Activated CD4-positive, alpha-beta T cell treated with anti-CD3 and anti-CD28 coated beads for 36 hours (primary cell): ENCODE measurements at regions not wholly inside any gene's neighbourhood (a gene's known extent, or its start where the extent isn't known, plus 50 kb on each side); places are given as distances from the start of the nearest gene placed in this dataset.

Experiments used
- ATAC-seq: fragments of 200-7000 bp; cut with Tn5 transposase; one replicate; pipeline ENCODE4 v1.10.0; 2021; ENCODE audit warnings: mild to moderate bottlenecking, moderate library complexity
- CTCF ChIA-PET: fragments of 350-600 bp; sonication (Branson Sonifier 250); formaldehyde crosslinking; loops from one replicate; lab custom pipeline; 2021; ENCODE audit warnings: antibody characterized with exemption; lab: Charles Lee
- POLR2A ChIA-PET: fragments of 350-600 bp; sonication (Branson Sonifier 250); formaldehyde crosslinking; loops from one replicate; lab custom pipeline; 2021; ENCODE audit warnings: antibody characterized with exemption, inconsistent platforms; lab: Charles Lee
- DNase-seq: peaks from one replicate; pipeline ENCODE4 v3.0.0-alpha.2; 2020
- H3K27ac Mint-ChIP-seq: one replicate; pipeline ENCODE4 v1.8.0; 2021; ENCODE audit warnings: mixed read lengths
- H3K27me3 Mint-ChIP-seq: one replicate; pipeline ENCODE4 v1.8.0; 2021; ENCODE audit warnings: mixed read lengths
- H3K36me3 Mint-ChIP-seq: one replicate; pipeline ENCODE4 v1.8.0; 2021; ENCODE audit warnings: low read depth, mixed read lengths
- H3K4me1 Mint-ChIP-seq: one replicate; pipeline ENCODE4 v1.8.0; 2021; ENCODE audit warnings: mixed read lengths
- H3K4me3 Mint-ChIP-seq: one replicate; pipeline ENCODE4 v1.8.0; 2021; ENCODE audit warnings: mild to moderate bottlenecking, moderate library complexity, mixed read lengths
- H3K9me3 Mint-ChIP-seq: one replicate; pipeline ENCODE4 v1.8.0; 2021; ENCODE audit warnings: low read depth, mixed read lengths
- intact Hi-C, 2 experiments: fragments of 100-400 bp; cut with DNase I in 1 of 2; cut with micrococcal nuclease in 1 of 2; formaldehyde crosslinking; loops; one replicate each; pipeline versions ENCODE4 v1.14.2 to v1.15.1; 2022 to 2024; cut with DNase I, micrococcal nuclease

- H3K4me1 Mint-ChIP-seq: no peaks in the 10 kb centered on the region
- peaks cover 4% of the 10 kb centered on the region for H3K9me3 Mint-ChIP-seq
- ATAC-seq (no peak), DNase-seq (no peak)
- no peak overlapping the region for H3K4me3 Mint-ChIP-seq
- intact Hi-C loops: no loop called here
- no peak overlapping the region for H3K27ac Mint-ChIP-seq
- no peaks in the 10 kb centered on the region for H3K27me3 Mint-ChIP-seq
- ChIA-PET CTCF (no interaction called here), POLR2A (no interaction called here)
- no peaks in the 10 kb centered on the region for H3K36me3 Mint-ChIP-seq
Observed at GRCh38 chr9:115671236-115671962, 482.2 kb upstream of the PAPPA start.

- Mint-ChIP-seq H3K4me3 (no peak overlapping the region), H3K4me1 (no peaks in the 10 kb centered on the region)
Observed at GRCh38 chr9:115671963-115672305, 481.7 kb upstream of the PAPPA start.

GRCh38 chr9:115672477-115673316 lies 480.9 kb upstream of the PAPPA start:
- Mint-ChIP-seq H3K36me3 (no peaks in the 10 kb centered on the region), H3K4me1 (no peaks in the 10 kb centered on the region), H3K9me3 (peaks cover 9% of the 10 kb centered on the region), H3K4me3 (no peak overlapping the region), H3K27me3 (no peaks in the 10 kb centered on the region), H3K27ac (no peak overlapping the region)
- POLR2A ChIA-PET: no interaction called here
- intact Hi-C loops: no loop called here
- CTCF ChIA-PET: no interaction called here
- ATAC-seq: no peak
- no peak for DNase-seq

More at GRCh38 chr9:115671963-115672305, 481.7 kb upstream of the PAPPA start:
- no peak overlapping the region for H3K27ac Mint-ChIP-seq
- DNase-seq (no peak), ATAC-seq (no peak)
- ChIA-PET POLR2A (no interaction called here), CTCF (no interaction called here)
- H3K27me3 Mint-ChIP-seq: no peaks in the 10 kb centered on the region
- intact Hi-C loops: no loop called here
- H3K9me3 Mint-ChIP-seq: peaks cover 5% of the 10 kb centered on the region
- H3K36me3 Mint-ChIP-seq: no peaks in the 10 kb centered on the region

GRCh38 chr9:115673599-115673998 lies 480.0 kb upstream of the PAPPA start:
- ATAC-seq (no peak), DNase-seq (no peak)
- CTCF ChIA-PET: no interaction called here
- intact Hi-C loops: no loop called here
- POLR2A ChIA-PET: no interaction called here
- Mint-ChIP-seq H3K9me3 (peaks cover 9% of the 10 kb centered on the region), H3K27me3 (no peaks in the 10 kb centered on the region), H3K4me3 (no peak overlapping the region), H3K36me3 (no peaks in the 10 kb centered on the region), H3K4me1 (no peaks in the 10 kb centered on the region), H3K27ac (no peak overlapping the region)

GRCh38 chr9:115674091-115674490 lies 479.5 kb upstream of the PAPPA start:
- no peak overlapping the region for H3K4me3 Mint-ChIP-seq
- no peak overlapping the region for H3K27ac Mint-ChIP-seq
- H3K9me3 Mint-ChIP-seq: peaks cover 9% of the 10 kb centered on the region
- DNase-seq: no peak
- no peak for ATAC-seq
- intact Hi-C loops: no loop called here
- no peaks in the 10 kb centered on the region for H3K27me3 Mint-ChIP-seq
- no peaks in the 10 kb centered on the region for H3K4me1 Mint-ChIP-seq
- ChIA-PET CTCF (no interaction called here), POLR2A (no interaction called here)
- H3K36me3 Mint-ChIP-seq: no peaks in the 10 kb centered on the region

GRCh38 chr9:115675834-115676233 lies 477.8 kb upstream of the PAPPA start:
- ChIA-PET POLR2A (no interaction called here), CTCF (interaction anchor here (0.6 kb wide), 1 partner anchor 439 kb away, joined by 3 read pairs; no protein-coding TSS in a partner anchor)
- intact Hi-C loops: no loop called here
- Mint-ChIP-seq H3K27me3 (no peaks in the 10 kb centered on the region), H3K4me3 (no peak overlapping the region), H3K36me3 (no peaks in the 10 kb centered on the region), H3K27ac (no peak overlapping the region), H3K4me1 (no peaks in the 10 kb centered on the region), H3K9me3 (peaks cover 9% of the 10 kb centered on the region)
- ATAC-seq (no peak), DNase-seq (no peak)

- H3K27ac Mint-ChIP-seq: no peak overlapping the region
- no peak overlapping the region for H3K4me3 Mint-ChIP-seq
- H3K4me1 Mint-ChIP-seq: no peaks in the 10 kb centered on the region
- H3K9me3 Mint-ChIP-seq: peaks cover 5% of the 10 kb centered on the region
- no peak for ATAC-seq
- DNase-seq: no peak
- H3K27me3 Mint-ChIP-seq: no peaks in the 10 kb centered on the region
- H3K36me3 Mint-ChIP-seq: no peaks in the 10 kb centered on the region
- intact Hi-C loops: no loop called here
- POLR2A ChIA-PET: no interaction called here
- CTCF ChIA-PET: no interaction called here
Observed at GRCh38 chr9:115680231-115680630, 473.4 kb upstream of the PAPPA start.

- Mint-ChIP-seq H3K27me3 (no peaks in the 10 kb centered on the region), H3K9me3 (peaks cover 5% of the 10 kb centered on the region), H3K27ac (no peak overlapping the region), H3K36me3 (no peaks in the 10 kb centered on the region), H3K4me1 (no peaks in the 10 kb centered on the region), H3K4me3 (no peak overlapping the region)
- ChIA-PET CTCF (no interaction called here), POLR2A (no interaction called here)
- ATAC-seq: no peak
- intact Hi-C loops: no loop called here
- DNase-seq: no peak
Observed at GRCh38 chr9:115681585-115681984, 472.0 kb upstream of the PAPPA start.

- ATAC-seq (no peak), DNase-seq (no peak)
- Mint-ChIP-seq H3K27me3 (no peaks in the 10 kb centered on the region), H3K4me3 (no peak overlapping the region), H3K9me3 (no peaks in the 10 kb centered on the region), H3K36me3 (no peaks in the 10 kb centered on the region), H3K27ac (no peak overlapping the region), H3K4me1 (no peaks in the 10 kb centered on the region)
- ChIA-PET CTCF (no interaction called here), POLR2A (no interaction called here)
- intact Hi-C loops: no loop called here
Observed at GRCh38 chr9:115686069-115686468, 467.5 kb upstream of the PAPPA start.

- CTCF ChIA-PET: no interaction called here
- DNase-seq: no peak
- Mint-ChIP-seq H3K27ac (no peak overlapping the region), H3K9me3 (no peaks in the 10 kb centered on the region), H3K4me1 (no peaks in the 10 kb centered on the region), H3K27me3 (no peaks in the 10 kb centered on the region), H3K36me3 (no peaks in the 10 kb centered on the region), H3K4me3 (no peak overlapping the region)
- no peak for ATAC-seq
- POLR2A ChIA-PET: no interaction called here
- intact Hi-C loops: no loop called here
Observed at GRCh38 chr9:115687356-115687755, 466.2 kb upstream of the PAPPA start.

- POLR2A ChIA-PET: no interaction called here
- CTCF ChIA-PET: no interaction called here
- intact Hi-C loops: no loop called here
- Mint-ChIP-seq H3K9me3 (no peaks in the 10 kb centered on the region), H3K4me1 (no peaks in the 10 kb centered on the region), H3K27ac (no peak overlapping the region), H3K4me3 (no peak overlapping the region), H3K36me3 (no peaks in the 10 kb centered on the region), H3K27me3 (no peaks in the 10 kb centered on the region)
- ATAC-seq: no peak
- no peak for DNase-seq
Observed at GRCh38 chr9:115689331-115689730, 464.3 kb upstream of the PAPPA start.

- H3K4me1 Mint-ChIP-seq: no peaks in the 10 kb centered on the region
- no peaks in the 10 kb centered on the region for H3K9me3 Mint-ChIP-seq
- H3K27ac Mint-ChIP-seq: no peak overlapping the region
- no peak for DNase-seq
- no peaks in the 10 kb centered on the region for H3K36me3 Mint-ChIP-seq
- ATAC-seq: no peak
- POLR2A ChIA-PET: no interaction called here
- CTCF ChIA-PET: no interaction called here
- no peak overlapping the region for H3K4me3 Mint-ChIP-seq
- H3K27me3 Mint-ChIP-seq: no peaks in the 10 kb centered on the region
- intact Hi-C loops: no loop called here
Observed at GRCh38 chr9:115690786-115691496, 462.6 kb upstream of the PAPPA start.
